Left lung (tissue), 4 donors: ENCODE measurements at regions not wholly inside any gene's neighbourhood (a gene's known extent, or its start where the extent isn't known, plus 50 kb on each side); places are given as distances from the start of the nearest gene placed in this dataset.

ENCODE experiments used
- ATAC-seq: fragments of 200-7000 bp; cut with Tn5 transposase; one replicate; pipeline ENCODE4 v1.9.1; 2020; ENCODE audit warnings: moderate library complexity
- DNase-seq, 4 donors: peaks; one replicate each; pipeline ENCODE4 v3.0.0-alpha.2; 2013 to 2020
- H3K27ac ChIP-seq, 2 donors: fragments of 200-600 bp; sonication (generic) in 1 of 2; one replicate each; pipeline versions ENCODE4 v1.5.0 to v1.8.0; 2020 to 2021
- H3K27me3 ChIP-seq, 2 donors: fragments of 200-600 bp; sonication (generic) in 1 of 2; one replicate each; pipeline versions ENCODE4 v1.5.0 to v1.8.0; 2020 to 2021
- H3K36me3 ChIP-seq, 2 donors: fragments of 200-600 bp; sonication (generic) in 1 of 2; one replicate each; pipeline versions ENCODE4 v1.5.0 to v1.8.0; 2020 to 2021
- H3K4me1 ChIP-seq, 2 donors: fragments of 200-600 bp; one replicate each; pipeline ENCODE4 v1.8.0; 2021
- H3K4me3 ChIP-seq, 2 donors: fragments of 200-600 bp; sonication (generic) in 1 of 2; one replicate each; pipeline versions ENCODE4 v1.5.0 to v1.8.0; 2020 to 2021; ENCODE audit warnings: mild to moderate bottlenecking in 1 of 2
- H3K9me3 ChIP-seq, 2 donors: fragments of 200-600 bp; sonication (generic) in 1 of 2; one replicate each; pipeline versions ENCODE4 v1.5.0 to v1.8.0; 2020 to 2021
- intact Hi-C, 2 donors: fragments of 100-400 bp; cut with DNase I; formaldehyde crosslinking; loops; one replicate each; pipeline versions ENCODE4 v1.11.2 to v1.14.2; 2022
- TF ChIP-seq, protein P1 (sequence below), 2 donors: fragments of 200-600 bp; sonication (generic) in 1 of 2; IDR thresholded peaks; one replicate each; pipeline versions ENCODE4 v1.5.0 to v1.8.0; 2021; ENCODE audit warnings: antibody characterized with exemption in 2 of 2
- donor health status: DM: no; HTN: yes; CAD: no.
- donor health status: DM: no; HTN: no; CAD: no.

GRCh38 chr11:15824060-15824459 lies 532.3 kb downstream of the SOX6 start:
- intact Hi-C loops: loop anchor here in 1 of 2 donors (10.0 kb wide), 1 partner anchor 781 kb away; no protein-coding TSS in a partner anchor
- Histone ChIP-seq H3K36me3 (no peaks in the 10 kb centered on the region), H3K27ac (no peak overlapping the region), H3K27me3 (no peaks in the 10 kb centered on the region), H3K4me3 (no peak overlapping the region), H3K4me1 (peaks cover 8 to 10% of the 10 kb centered on the region in 2 donors), H3K9me3 (no peaks in the 10 kb centered on the region)
- TF ChIP-seq, protein P1, sequence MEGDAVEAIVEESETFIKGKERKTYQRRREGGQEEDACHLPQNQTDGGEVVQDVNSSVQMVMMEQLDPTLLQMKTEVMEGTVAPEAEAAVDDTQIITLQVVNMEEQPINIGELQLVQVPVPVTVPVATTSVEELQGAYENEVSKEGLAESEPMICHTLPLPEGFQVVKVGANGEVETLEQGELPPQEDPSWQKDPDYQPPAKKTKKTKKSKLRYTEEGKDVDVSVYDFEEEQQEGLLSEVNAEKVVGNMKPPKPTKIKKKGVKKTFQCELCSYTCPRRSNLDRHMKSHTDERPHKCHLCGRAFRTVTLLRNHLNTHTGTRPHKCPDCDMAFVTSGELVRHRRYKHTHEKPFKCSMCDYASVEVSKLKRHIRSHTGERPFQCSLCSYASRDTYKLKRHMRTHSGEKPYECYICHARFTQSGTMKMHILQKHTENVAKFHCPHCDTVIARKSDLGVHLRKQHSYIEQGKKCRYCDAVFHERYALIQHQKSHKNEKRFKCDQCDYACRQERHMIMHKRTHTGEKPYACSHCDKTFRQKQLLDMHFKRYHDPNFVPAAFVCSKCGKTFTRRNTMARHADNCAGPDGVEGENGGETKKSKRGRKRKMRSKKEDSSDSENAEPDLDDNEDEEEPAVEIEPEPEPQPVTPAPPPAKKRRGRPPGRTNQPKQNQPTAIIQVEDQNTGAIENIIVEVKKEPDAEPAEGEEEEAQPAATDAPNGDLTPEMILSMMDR (IDR thresholded peaks at IDR 0.05): no peak
- ATAC-seq (no peak), DNase-seq (no peak)

GRCh38 chr11:15825976-15826650 lies 530.2 kb downstream of the SOX6 start:
- intact Hi-C loops: loop anchor here in 1 of 2 donors (10.0 kb wide), 1 partner anchor 779 kb away; no protein-coding TSS in a partner anchor
- ATAC-seq (no peak), DNase-seq (no peak)
- no peaks in the 10 kb centered on the region for H3K36me3 ChIP-seq
- H3K27ac ChIP-seq: no peak overlapping the region
- no peaks in the 10 kb centered on the region for H3K9me3 ChIP-seq
- no peak overlapping the region for H3K4me3 ChIP-seq
- TF ChIP-seq, protein P1 (IDR thresholded peaks at IDR 0.05): no peak
- no peaks in the 10 kb centered on the region for H3K27me3 ChIP-seq
- peaks cover 0 to 3% of the 10 kb centered on the region in 2 donors for H3K4me1 ChIP-seq

GRCh38 chr11:15826826-15827225 lies 529.5 kb downstream of the SOX6 start:
- ATAC-seq: peak; percentile 80
- H3K36me3 ChIP-seq: no peaks in the 10 kb centered on the region
- TF ChIP-seq, protein P1 (IDR thresholded peaks at IDR 0.05): peak; percentile 50 to 57
- no peaks in the 10 kb centered on the region for H3K9me3 ChIP-seq
- intact Hi-C loops: loop anchor here in 1 of 2 donors (10.0 kb wide), 1 partner anchor 778 kb away; no protein-coding TSS in a partner anchor
- no peak overlapping the region for H3K4me3 ChIP-seq
- peak in 2 of 4 donors; percentile 41 to 49 for DNase-seq
- H3K27me3 ChIP-seq: no peaks in the 10 kb centered on the region
- peaks cover 0 to 3% of the 10 kb centered on the region in 2 donors for H3K4me1 ChIP-seq
- no peak overlapping the region for H3K27ac ChIP-seq

DNA sequence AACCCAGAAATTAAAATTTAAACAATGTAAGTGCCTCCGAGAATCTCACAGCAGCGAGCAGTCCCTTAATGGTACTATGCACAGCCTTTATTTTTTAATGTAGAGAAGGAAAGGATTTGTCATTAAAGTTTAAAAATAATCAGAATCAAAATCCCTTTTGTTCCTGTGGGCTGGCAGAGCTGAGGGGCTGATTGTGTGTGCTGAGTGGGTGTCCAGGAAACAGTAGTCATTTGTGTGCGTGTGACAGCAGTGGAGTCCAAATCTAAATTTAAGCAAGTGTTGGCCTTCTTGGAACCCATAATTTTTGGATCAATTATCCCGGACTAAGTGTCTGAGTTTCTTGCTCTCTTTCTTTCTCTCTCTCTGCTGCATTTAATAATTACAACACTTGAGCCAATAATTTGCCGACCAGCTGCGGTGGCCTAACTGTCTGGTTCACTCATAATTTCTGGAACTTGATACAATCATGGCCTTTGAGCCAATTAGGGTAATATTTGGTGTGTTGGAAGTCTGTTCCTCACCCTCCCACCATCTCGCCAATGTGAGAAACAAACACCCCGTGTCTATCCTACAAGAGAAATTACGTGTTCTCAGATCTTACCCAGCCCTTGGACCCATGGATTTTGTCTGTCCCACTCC lies 528.0 kb downstream of the SOX6 start:
- TF ChIP-seq, protein P1 (IDR thresholded peaks at IDR 0.05): no peak
- Histone ChIP-seq H3K36me3 (no peaks in the 10 kb centered on the region), H3K4me1 (peaks cover 0 to 3% of the 10 kb centered on the region in 2 donors), H3K27ac (no peak overlapping the region), H3K4me3 (no peak overlapping the region), H3K9me3 (no peaks in the 10 kb centered on the region), H3K27me3 (no peaks in the 10 kb centered on the region)
- DNase-seq: peak in 1 of 4 donors; percentile 49
- intact Hi-C loops: loop anchor here in 1 of 2 donors (10.0 kb wide), 1 partner anchor 776 kb away; no protein-coding TSS in a partner anchor
- ATAC-seq: no peak

GRCh38 chr11:15829312-15829711 lies 527.0 kb downstream of the SOX6 start:
- no peaks in the 10 kb centered on the region for H3K27me3 ChIP-seq
- H3K4me3 ChIP-seq: no peak overlapping the region
- H3K27ac ChIP-seq: no peak overlapping the region
- no peak for ATAC-seq
- no peaks in the 10 kb centered on the region for H3K9me3 ChIP-seq
- H3K36me3 ChIP-seq: no peaks in the 10 kb centered on the region
- DNase-seq: no peak
- TF ChIP-seq, protein P1 (IDR thresholded peaks at IDR 0.05): no peak
- H3K4me1 ChIP-seq: peaks cover 0 to 3% of the 10 kb centered on the region in 2 donors
- intact Hi-C loops: loop anchor here in 1 of 2 donors (10.0 kb wide), 1 partner anchor 775 kb away; no protein-coding TSS in a partner anchor
